Activated CD4-positive, alpha-beta T cell treated with anti-CD3 and anti-CD28 coated beads, Interleukin-2, amount 10 ng/mL, durations not matched to agents 7 days and 5 days (primary cell): ENCODE measurements at regions not wholly inside any gene's neighbourhood (a gene's known extent, or its start where the extent isn't known, plus 50 kb on each side); places are given as distances from the start of the nearest gene placed in this dataset.

Source experiments
- CTCF ChIA-PET: fragments of 350-600 bp; sonication (Branson Sonifier 250); formaldehyde crosslinking; loops from one replicate; lab custom pipeline; 2021; ENCODE audit warnings: antibody characterized with exemption; lab: Charles Lee
- POLR2A ChIA-PET: fragments of 350-600 bp; sonication (Branson Sonifier 250); formaldehyde crosslinking; loops from one replicate; lab custom pipeline; 2021; ENCODE audit warnings: antibody characterized with exemption; lab: Charles Lee
- DNase-seq: peaks from one replicate; pipeline ENCODE4 v3.0.0-alpha.2; 2020
- H3K27ac Mint-ChIP-seq: one replicate; pipeline ENCODE4 v1.8.0; 2021; ENCODE audit warnings: mild to moderate bottlenecking, moderate library complexity, mixed read lengths
- H3K27me3 Mint-ChIP-seq: one replicate; pipeline ENCODE4 v1.8.0; 2021; ENCODE audit warnings: mixed read lengths
- H3K36me3 Mint-ChIP-seq: one replicate; pipeline ENCODE4 v1.8.0; 2021; ENCODE audit warnings: low read depth, mixed read lengths
- H3K4me1 Mint-ChIP-seq: one replicate; pipeline ENCODE4 v1.8.0; 2021; ENCODE audit warnings: mixed read lengths
- H3K4me3 Mint-ChIP-seq: one replicate; pipeline ENCODE4 v1.8.0; 2021; ENCODE audit warnings: mild to moderate bottlenecking, moderate library complexity, mixed read lengths
- H3K9me3 Mint-ChIP-seq: one replicate; pipeline ENCODE4 v1.8.0; 2021; ENCODE audit warnings: mixed read lengths

DNA sequence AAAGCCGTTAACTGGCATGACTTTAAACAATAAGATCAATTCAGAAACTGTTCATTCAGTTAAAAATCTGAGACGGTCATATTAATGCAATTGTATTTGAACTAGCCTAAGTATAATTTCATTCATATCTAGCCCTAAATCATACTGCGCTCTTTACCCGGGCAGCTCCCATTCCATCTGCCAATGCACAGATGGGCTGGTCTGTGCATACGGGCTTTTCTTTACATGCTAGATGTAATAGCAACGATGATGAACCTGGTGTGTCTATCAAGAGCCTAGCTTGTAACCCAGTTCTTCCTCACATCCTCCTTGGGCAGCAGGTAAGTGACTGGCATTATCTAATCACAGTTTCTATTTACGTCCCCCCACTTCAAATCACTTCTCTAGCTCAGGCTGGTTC, 631.5 kb upstream of the KLHL29 start:
- no peaks in the 10 kb centered on the region for H3K36me3 Mint-ChIP-seq
- CTCF ChIA-PET: no interaction called here
- DNase-seq: no peak
- no peak overlapping the region for H3K4me3 Mint-ChIP-seq
- POLR2A ChIA-PET: no interaction called here
- H3K27ac Mint-ChIP-seq: no peak overlapping the region
- H3K4me1 Mint-ChIP-seq: no peaks in the 10 kb centered on the region
- H3K9me3 Mint-ChIP-seq: no peaks in the 10 kb centered on the region
- H3K27me3 Mint-ChIP-seq: no peaks in the 10 kb centered on the region

DNA sequence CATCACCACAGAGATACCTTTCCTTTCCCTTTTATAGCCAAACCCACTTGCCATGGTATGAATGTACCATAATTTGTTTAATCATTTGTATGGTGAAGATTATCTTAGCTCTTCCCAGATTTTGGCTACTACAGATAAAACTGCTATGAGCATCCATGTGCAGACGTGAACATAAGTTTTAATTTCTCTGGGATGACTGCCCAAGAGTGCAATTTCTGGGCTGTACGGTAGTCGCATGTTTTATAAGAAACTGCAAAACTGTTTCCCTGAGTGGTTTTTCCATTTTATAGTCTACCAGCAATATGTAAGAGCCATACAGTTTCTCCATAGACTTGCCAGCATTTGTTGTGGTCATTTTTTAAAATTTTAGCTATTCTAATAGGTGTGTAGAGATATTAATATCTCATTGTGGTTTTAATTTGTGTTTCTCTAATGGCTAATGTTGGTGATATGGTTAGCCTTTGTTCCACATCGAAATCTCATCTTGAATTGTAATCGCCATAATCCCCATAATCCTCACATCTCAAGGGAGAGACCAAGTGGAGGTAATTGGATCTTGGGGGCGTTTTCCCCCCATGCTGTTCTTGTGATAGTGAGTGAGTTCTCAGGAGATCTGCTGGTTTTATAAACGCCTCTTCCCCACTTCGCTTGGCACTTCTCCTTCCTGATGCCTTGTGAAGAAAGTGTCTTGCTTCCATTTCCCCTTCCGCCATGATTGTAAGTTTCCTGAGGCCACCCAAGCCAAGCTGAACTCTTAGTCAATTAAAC, 628.5 kb upstream of the KLHL29 start:
- ChIA-PET POLR2A (no interaction called here), CTCF (no interaction called here)
- no peaks in the 10 kb centered on the region for H3K36me3 Mint-ChIP-seq
- no peaks in the 10 kb centered on the region for H3K9me3 Mint-ChIP-seq
- H3K27ac Mint-ChIP-seq: no peak overlapping the region
- no peaks in the 10 kb centered on the region for H3K4me1 Mint-ChIP-seq
- H3K27me3 Mint-ChIP-seq: no peaks in the 10 kb centered on the region
- H3K4me3 Mint-ChIP-seq: no peak overlapping the region
- no peak for DNase-seq

DNA sequence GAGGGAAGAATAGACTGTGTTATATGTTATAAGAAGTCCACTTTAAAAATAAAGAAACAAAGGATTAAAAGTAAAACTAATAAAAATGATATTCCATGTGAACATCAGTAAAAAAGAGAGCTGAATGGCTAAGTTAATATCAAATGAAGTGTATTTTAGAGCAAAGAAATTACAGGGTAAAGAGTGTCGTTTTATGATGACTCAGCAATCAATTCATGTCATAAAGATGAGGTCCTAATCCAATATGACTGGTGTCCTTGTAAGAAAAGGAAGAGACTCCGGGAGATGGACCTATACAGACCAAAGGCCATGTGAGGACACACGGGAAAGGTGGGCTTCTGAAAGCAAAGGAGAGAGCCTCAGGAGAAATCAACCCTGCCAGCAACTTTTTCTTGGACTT, 615.5 kb upstream of the KLHL29 start:
- ChIA-PET POLR2A (no interaction called here), CTCF (no interaction called here)
- no peaks in the 10 kb centered on the region for H3K9me3 Mint-ChIP-seq
- no peaks in the 10 kb centered on the region for H3K27me3 Mint-ChIP-seq
- no peak overlapping the region for H3K4me3 Mint-ChIP-seq
- no peak for DNase-seq
- H3K4me1 Mint-ChIP-seq: no peaks in the 10 kb centered on the region
- H3K27ac Mint-ChIP-seq: no peak overlapping the region
- no peaks in the 10 kb centered on the region for H3K36me3 Mint-ChIP-seq

DNA sequence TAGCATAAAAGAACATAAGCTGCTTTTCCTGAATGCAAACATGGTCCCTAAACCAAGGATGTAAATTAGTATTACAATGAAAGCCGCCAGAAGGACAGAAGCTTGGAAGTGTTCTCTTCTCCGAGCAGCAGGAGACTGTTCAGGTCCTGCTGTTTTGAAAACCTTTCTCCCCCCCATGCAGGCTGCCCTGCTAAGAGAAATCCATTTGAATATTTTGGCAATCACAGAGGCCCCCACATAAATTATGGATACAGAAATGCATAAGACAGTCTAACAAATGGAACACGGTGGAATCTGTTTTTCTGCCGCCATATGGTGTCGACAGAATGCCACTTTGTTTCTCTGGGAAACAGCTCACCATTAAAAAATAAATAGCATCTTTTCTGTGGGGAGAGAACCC, 600.4 kb upstream of the KLHL29 start:
- Mint-ChIP-seq H3K4me1 (no peaks in the 10 kb centered on the region), H3K36me3 (no peaks in the 10 kb centered on the region), H3K9me3 (no peaks in the 10 kb centered on the region), H3K27me3 (no peaks in the 10 kb centered on the region), H3K27ac (no peak overlapping the region), H3K4me3 (no peak overlapping the region)
- ChIA-PET POLR2A (no interaction called here), CTCF (no interaction called here)
- DNase-seq: no peak

DNA sequence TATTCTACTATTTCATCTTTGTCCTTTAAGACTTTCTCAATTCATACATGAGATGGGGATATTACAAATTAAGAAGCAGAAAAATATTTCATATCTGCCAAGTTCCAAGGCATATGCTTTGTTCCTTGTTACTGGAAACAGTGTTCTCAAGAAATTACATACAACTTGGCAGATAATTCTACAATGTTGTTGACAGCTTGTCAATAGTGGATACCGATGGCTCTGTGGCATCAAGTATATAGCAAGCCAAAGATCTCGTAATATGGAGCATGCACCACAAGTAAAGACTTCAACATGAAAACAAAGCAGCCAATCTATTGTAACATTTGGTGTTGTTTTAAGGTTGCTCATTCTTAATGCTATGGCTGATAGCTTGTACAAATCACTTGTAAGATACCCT, 598.2 kb upstream of the KLHL29 start:
- H3K36me3 Mint-ChIP-seq: no peaks in the 10 kb centered on the region

DNA sequence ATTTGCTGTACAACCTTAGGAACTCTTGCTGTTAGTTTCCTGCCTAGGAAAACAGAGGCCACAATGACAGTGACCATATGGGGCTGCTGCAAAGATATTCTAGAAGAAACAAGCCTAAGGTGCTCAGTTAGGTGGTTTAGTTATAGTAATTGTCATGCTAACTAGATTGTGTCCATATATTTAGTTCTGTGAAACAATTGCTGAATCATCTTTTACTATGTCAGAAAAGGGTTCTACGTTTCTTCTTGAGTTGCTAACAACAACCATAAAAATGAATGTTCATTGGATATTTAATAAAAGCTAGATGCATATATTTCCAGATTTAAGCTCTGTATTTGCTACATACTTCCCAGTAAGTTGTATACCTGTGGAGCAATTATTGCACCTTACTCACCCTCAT, 597.2 kb upstream of the KLHL29 start:
- DNase-seq: no peak
- no peaks in the 10 kb centered on the region for H3K9me3 Mint-ChIP-seq
- H3K36me3 Mint-ChIP-seq: no peaks in the 10 kb centered on the region
- POLR2A ChIA-PET: no interaction called here
- H3K4me1 Mint-ChIP-seq: no peaks in the 10 kb centered on the region
- CTCF ChIA-PET: no interaction called here
- no peaks in the 10 kb centered on the region for H3K27me3 Mint-ChIP-seq
- no peak overlapping the region for H3K4me3 Mint-ChIP-seq
- H3K27ac Mint-ChIP-seq: no peak overlapping the region

More for the DNA sequence above, 598.2 kb upstream of the KLHL29 start:
- no peak for DNase-seq
- POLR2A ChIA-PET: no interaction called here
- Mint-ChIP-seq H3K4me1 (no peaks in the 10 kb centered on the region), H3K27me3 (no peaks in the 10 kb centered on the region), H3K4me3 (no peak overlapping the region), H3K27ac (no peak overlapping the region), H3K9me3 (no peaks in the 10 kb centered on the region)
- CTCF ChIA-PET: no interaction called here

DNA sequence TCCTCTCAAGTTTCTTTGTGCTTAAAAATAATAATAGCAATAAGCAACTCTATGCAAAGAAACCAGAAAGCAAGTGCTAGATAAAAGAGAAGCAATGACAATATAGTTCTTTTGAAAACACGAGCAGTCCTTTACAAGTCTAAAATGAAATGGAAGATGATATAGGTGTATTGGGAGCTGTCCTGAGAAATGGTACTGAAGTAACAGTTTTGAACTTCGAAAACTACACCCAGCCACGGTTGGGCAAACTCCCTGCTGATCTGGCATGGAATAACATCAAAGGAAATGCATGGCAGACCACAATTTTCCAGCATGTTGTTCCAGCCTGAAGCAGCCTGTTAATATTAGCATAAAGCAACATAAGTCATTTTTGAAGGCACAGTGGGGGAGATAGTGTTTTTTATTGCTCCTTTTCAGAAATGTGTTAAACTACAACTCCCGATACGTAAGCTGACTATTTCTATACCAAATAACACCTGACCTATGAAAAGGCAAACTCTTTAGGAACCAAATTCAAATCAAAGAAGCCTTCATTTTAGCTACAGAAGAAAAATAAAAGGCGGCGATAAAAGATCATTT, 596.1 kb upstream of the KLHL29 start:
- no peaks in the 10 kb centered on the region for H3K4me1 Mint-ChIP-seq
- ChIA-PET POLR2A (no interaction called here), CTCF (no interaction called here)
- DNase-seq: no peak
- H3K36me3 Mint-ChIP-seq: no peaks in the 10 kb centered on the region
- no peaks in the 10 kb centered on the region for H3K9me3 Mint-ChIP-seq
- H3K27me3 Mint-ChIP-seq: no peaks in the 10 kb centered on the region
- H3K27ac Mint-ChIP-seq: no peak overlapping the region
- H3K4me3 Mint-ChIP-seq: no peak overlapping the region

DNA sequence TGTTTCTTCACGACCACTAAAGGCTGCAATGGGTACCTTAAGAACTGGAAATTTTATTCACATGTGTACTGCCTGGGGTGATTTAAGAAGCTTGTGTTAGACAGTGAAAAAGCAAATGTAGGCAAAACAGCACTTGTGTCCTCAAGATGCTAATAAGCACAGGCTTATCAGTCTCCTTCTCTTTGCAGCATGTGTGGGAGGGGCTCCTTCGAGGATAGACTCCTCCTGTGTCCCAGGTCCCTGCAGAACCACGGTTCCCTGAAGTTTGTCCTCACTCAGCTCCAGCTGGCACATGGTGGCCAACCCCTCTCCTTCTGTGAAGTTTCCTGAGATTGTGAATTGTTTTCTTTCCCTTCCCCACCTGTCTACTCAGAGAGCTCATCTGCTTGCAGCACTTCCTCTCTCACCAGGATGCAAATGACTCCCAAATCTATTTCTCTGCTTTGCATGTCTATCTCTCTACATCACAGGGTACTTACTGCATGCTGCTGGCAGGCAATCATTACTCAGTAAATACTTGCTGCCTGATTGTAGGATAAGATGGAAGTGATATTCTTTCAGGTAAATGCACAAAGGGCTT, 589.6 kb upstream of the KLHL29 start:
- no peak overlapping the region for H3K27ac Mint-ChIP-seq
- ChIA-PET CTCF (no interaction called here), POLR2A (no interaction called here)

DNA sequence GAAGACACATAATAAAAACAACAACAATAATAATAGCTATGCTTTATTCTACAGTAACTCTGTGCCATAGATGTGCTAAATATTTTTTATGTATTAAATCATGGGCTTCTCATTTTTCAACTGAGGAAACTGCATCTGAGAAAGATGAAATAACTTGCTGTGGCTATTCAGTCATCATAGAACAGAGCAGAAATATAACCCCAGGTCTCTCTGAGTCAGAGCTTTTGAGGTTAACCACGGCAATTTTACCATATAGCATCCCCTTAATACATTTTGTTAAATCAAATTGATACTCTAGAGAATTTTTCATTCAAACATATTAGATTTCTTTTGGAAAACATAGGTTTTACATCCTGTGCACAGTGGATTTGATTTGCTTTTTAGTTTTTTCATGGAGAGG, 586.6 kb upstream of the KLHL29 start:
- CTCF ChIA-PET: no interaction called here
- Mint-ChIP-seq H3K4me1 (no peaks in the 10 kb centered on the region), H3K27ac (no peak overlapping the region), H3K9me3 (peaks cover 3% of the 10 kb centered on the region), H3K27me3 (no peaks in the 10 kb centered on the region), H3K4me3 (no peak overlapping the region), H3K36me3 (no peaks in the 10 kb centered on the region)
- DNase-seq: no peak
- POLR2A ChIA-PET: no interaction called here

More for the DNA sequence above, 589.6 kb upstream of the KLHL29 start:
- DNase-seq: no peak
- no peak overlapping the region for H3K4me3 Mint-ChIP-seq
- H3K4me1 Mint-ChIP-seq: no peaks in the 10 kb centered on the region
- no peaks in the 10 kb centered on the region for H3K36me3 Mint-ChIP-seq
- no peaks in the 10 kb centered on the region for H3K27me3 Mint-ChIP-seq
- no peaks in the 10 kb centered on the region for H3K9me3 Mint-ChIP-seq

DNA sequence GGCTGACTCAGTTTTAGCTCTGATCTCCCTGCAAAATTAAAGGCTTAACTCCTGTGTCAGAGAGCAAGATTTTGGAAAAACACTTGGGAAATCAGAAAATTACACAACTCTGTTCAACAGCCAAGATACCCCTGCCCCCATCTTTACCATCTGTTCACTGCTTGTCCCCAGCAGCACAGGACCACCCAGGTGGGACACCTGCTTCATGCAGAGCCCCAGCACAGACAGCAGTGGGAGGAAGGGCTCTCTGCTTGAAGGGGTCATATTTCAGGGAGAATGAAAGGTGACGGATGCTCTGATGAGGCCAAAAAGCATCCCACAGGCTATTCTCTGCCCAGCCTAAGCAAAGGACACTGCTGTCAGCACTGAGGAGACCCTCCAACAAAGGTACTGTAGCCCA, 584.6 kb upstream of the KLHL29 start:
- peaks cover 3% of the 10 kb centered on the region for H3K9me3 Mint-ChIP-seq
- no peaks in the 10 kb centered on the region for H3K4me1 Mint-ChIP-seq

DNA sequence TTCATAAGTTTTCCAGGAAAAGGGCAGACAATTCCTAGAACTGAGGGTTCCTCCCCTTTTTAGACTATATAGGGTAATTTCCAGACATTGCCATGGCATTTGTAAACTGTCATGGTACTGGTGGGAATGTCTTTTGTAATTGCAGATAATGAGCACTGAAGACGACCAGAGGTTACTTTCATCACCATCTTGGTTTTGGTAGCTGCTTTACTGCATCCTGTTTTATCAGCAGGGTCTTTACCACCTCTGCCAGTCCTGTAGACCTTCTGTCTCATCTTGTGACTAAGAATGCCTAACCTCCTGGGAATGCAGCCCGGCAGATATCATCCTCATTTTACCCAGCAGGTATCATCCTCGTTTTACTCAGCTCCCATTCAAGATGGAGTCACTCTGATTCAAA, 583.9 kb upstream of the KLHL29 start:
- no peaks in the 10 kb centered on the region for H3K27me3 Mint-ChIP-seq
- no peak overlapping the region for H3K4me3 Mint-ChIP-seq
- no peaks in the 10 kb centered on the region for H3K4me1 Mint-ChIP-seq
- H3K36me3 Mint-ChIP-seq: no peaks in the 10 kb centered on the region
- no peak for DNase-seq
- ChIA-PET CTCF (no interaction called here), POLR2A (no interaction called here)
- peaks cover 3% of the 10 kb centered on the region for H3K9me3 Mint-ChIP-seq
- H3K27ac Mint-ChIP-seq: no peak overlapping the region

More for the DNA sequence above, 584.6 kb upstream of the KLHL29 start:
- CTCF ChIA-PET: no interaction called here
- DNase-seq: no peak
- POLR2A ChIA-PET: no interaction called here
- H3K4me3 Mint-ChIP-seq: no peak overlapping the region
- no peaks in the 10 kb centered on the region for H3K27me3 Mint-ChIP-seq
- H3K27ac Mint-ChIP-seq: no peak overlapping the region
- no peaks in the 10 kb centered on the region for H3K36me3 Mint-ChIP-seq

DNA sequence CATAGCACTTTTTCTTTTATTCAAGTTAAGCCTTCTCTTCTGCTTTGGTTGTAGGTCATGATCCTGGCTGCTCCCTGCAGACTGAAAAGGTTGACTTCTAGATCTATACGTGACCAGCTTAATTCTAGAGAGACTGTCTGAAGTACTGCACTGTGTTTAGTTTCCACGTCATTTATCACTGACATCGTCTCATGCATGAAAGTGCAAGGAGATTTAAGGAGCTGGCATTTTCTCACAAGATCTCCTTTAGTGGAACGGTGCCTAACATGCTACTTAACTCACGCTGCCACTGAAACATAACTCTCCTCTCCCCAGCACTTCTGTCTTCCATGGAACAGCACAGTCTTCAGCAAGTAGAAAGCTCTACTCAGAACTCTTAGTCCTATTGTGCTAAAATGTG, 583.0 kb upstream of the KLHL29 start:
- Mint-ChIP-seq H3K27ac (no peak overlapping the region), H3K9me3 (peaks cover 8% of the 10 kb centered on the region), H3K4me1 (no peaks in the 10 kb centered on the region), H3K27me3 (no peaks in the 10 kb centered on the region), H3K36me3 (no peaks in the 10 kb centered on the region), H3K4me3 (no peak overlapping the region)
- POLR2A ChIA-PET: no interaction called here
- no peak for DNase-seq
- CTCF ChIA-PET: no interaction called here

DNA sequence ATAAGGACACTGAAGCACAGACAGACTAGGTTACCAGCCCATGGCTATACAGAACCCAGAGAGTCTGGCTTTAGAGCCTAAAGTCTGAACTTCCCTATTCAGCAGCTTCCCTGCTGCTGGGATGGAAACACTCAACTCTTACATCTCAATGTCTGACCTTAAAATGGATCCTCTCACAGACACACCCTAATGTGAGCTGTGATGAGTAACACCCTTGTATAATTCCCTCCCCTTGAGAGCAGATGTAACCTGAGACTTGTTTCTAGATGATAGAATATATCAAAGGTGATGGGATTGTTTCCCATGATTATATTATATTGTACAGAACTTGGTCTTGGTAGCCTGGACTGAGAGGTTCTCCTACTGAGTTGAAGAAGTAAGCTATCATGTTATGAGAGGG, 577.1 kb upstream of the KLHL29 start:
- peaks cover 6% of the 10 kb centered on the region for H3K9me3 Mint-ChIP-seq
- no peak overlapping the region for H3K4me3 Mint-ChIP-seq
- H3K27me3 Mint-ChIP-seq: no peaks in the 10 kb centered on the region
- H3K36me3 Mint-ChIP-seq: no peaks in the 10 kb centered on the region
- DNase-seq: no peak
- H3K27ac Mint-ChIP-seq: no peak overlapping the region
- POLR2A ChIA-PET: no interaction called here
- no peaks in the 10 kb centered on the region for H3K4me1 Mint-ChIP-seq
- CTCF ChIA-PET: no interaction called here

DNA sequence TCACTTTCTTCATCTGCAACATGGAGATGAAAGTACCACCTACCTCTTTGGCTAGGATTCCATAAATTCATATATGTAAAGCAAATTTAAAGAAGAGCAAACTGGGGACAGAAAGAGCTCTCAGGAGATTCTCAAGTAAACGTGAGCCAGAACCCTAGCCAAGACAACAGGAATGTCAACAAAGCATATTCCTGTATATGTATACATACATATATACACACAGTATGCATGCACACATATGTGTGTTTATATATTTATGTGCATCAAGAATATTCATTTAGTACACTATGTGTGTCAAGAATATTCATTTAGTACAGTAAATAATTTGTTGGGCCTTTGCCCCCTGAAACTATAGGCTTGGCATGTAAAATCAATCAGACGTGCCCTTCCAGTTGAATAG, 574.4 kb upstream of the KLHL29 start:
- no peaks in the 10 kb centered on the region for H3K4me1 Mint-ChIP-seq
- no peaks in the 10 kb centered on the region for H3K36me3 Mint-ChIP-seq
- POLR2A ChIA-PET: no interaction called here

More for the DNA sequence above, 574.4 kb upstream of the KLHL29 start:
- H3K9me3 Mint-ChIP-seq: peaks cover 6% of the 10 kb centered on the region
- CTCF ChIA-PET: no interaction called here
- DNase-seq: no peak
- no peak overlapping the region for H3K27ac Mint-ChIP-seq
- no peak overlapping the region for H3K4me3 Mint-ChIP-seq
- H3K27me3 Mint-ChIP-seq: no peaks in the 10 kb centered on the region
